HG03135 (cell line): ENCODE measurements at regions not wholly inside any gene's neighbourhood (a gene's known extent, or its start where the extent isn't known, plus 50 kb on each side); places are given as distances from the start of the nearest gene placed in this dataset.

ENCODE experiments used
- ATAC-seq: cut with Tn5 transposase; IDR thresholded peaks from one replicate; pipeline ENCODE4 v1.9.1; 2021; ENCODE audit warnings: mild to moderate bottlenecking, moderate library complexity; ENCODE audit not compliant: unreplicated experiment

GRCh38 chr22:34960005-34960404 lies 106.0 kb upstream of the ISX start:
- no peak for ATAC-seq

GRCh38 chr22:34966980-34967565 lies 98.9 kb upstream of the ISX start:
- no peak for ATAC-seq

GRCh38 chr22:34969001-34969790 lies 96.8 kb upstream of the ISX start:
- ATAC-seq = no peak

- ATAC-seq = no peak
These were observed 94.5 kb upstream of the ISX start for GRCh38 chr22:34971456-34971855.

- no peak for ATAC-seq
These were observed 93.6 kb upstream of the ISX start for GRCh38 chr22:34972191-34972897.

GRCh38 chr22:34973016-34973415 lies 92.9 kb upstream of the ISX start:
- ATAC-seq = no peak

- ATAC-seq = no peak
These were observed 92.0 kb upstream of the ISX start for GRCh38 chr22:34973926-34974325.

GRCh38 chr22:34975721-34976120 lies 90.2 kb upstream of the ISX start:
- no peak for ATAC-seq

GRCh38 chr22:34976474-34976873 lies 89.5 kb upstream of the ISX start:
- no peak for ATAC-seq

- no peak for ATAC-seq
These were observed 89.1 kb upstream of the ISX start for GRCh38 chr22:34976886-34977285.

- ATAC-seq = no peak
These were observed 79.4 kb upstream of the ISX start for GRCh38 chr22:34986523-34986922.

GRCh38 chr22:34992672-34993071 lies 73.3 kb upstream of the ISX start:
- no peak for ATAC-seq

- ATAC-seq = no peak
These were observed 72.4 kb upstream of the ISX start for GRCh38 chr22:34993548-34993947.

GRCh38 chr22:34997633-34998299 lies 68.2 kb upstream of the ISX start:
- no peak for ATAC-seq

- ATAC-seq = no peak
These were observed 67.0 kb upstream of the ISX start for GRCh38 chr22:34998921-34999320.

- ATAC-seq = no peak
These were observed 57.7 kb upstream of the ISX start for GRCh38 chr22:35008213-35008612.

- ATAC-seq = no peak
These were observed 55.4 kb upstream of the ISX start for GRCh38 chr22:35010543-35010942.

GRCh38 chr22:35014812-35015211 lies 51.1 kb upstream of the ISX start:
- no peak for ATAC-seq
